CD14-positive monocyte (primary cell): ENCODE measurements at regions not wholly inside any gene's neighbourhood (a gene's known extent, or its start where the extent isn't known, plus 50 kb on each side); places are given as distances from the start of the nearest gene placed in this dataset.

Experiments
- DNase-seq, 3 donors: peaks; one replicate each; pipeline ENCODE4 v3.0.0-alpha.2; 2011 to 2022
- H2AFZ ChIP-seq: 2 replicates; pipeline ENCODE4 v1.6.0; 2012; ENCODE audit warnings: mild to moderate bottlenecking, low read depth, low read length, inconsistent platforms; ENCODE audit not compliant: insufficient read depth, poor library complexity, severe bottlenecking
- H3K27ac ChIP-seq, 2 donors: 1 replicate in 1 of 2; 2 replicates in 1 of 2; pipeline ENCODE4 v1.5.1; 2012 to 2013; ENCODE audit warnings: low read length in 2 of 2, control low read depth in 1 of 2, inconsistent platforms in 1 of 2, low read depth in 1 of 2, mild to moderate bottlenecking in 1 of 2
- H3K27me3 ChIP-seq, 2 donors: one replicate each; pipeline versions ENCODE4 v1.6.0 to v1.6.1; 2011 to 2013; ENCODE audit warnings: low read length in 2 of 2; ENCODE audit not compliant: control insufficient read depth in 2 of 2, insufficient read depth in 2 of 2
- H3K36me3 ChIP-seq, 2 donors: replicated peaks in 1 of 2; 1 replicate in 1 of 2; 2 replicates in 1 of 2; pipeline versions ENCODE4 v1.5.1 to v1.6.1; 2012 to 2013; ENCODE audit warnings: low read length in 2 of 2, control low read depth in 1 of 2, inconsistent platforms in 1 of 2, mild to moderate bottlenecking in 1 of 2; ENCODE audit not compliant: insufficient read depth in 2 of 2, control insufficient read depth in 1 of 2
- H3K4me1 ChIP-seq, 2 donors: 1 replicate in 1 of 2; 2 replicates in 1 of 2; pipeline versions ENCODE4 v1.5.1 to v1.6.1; 2012 to 2013; ENCODE audit warnings: low read length in 2 of 2, control low read depth in 1 of 2, inconsistent platforms in 1 of 2, mild to moderate bottlenecking in 1 of 2, moderate library complexity in 1 of 2; ENCODE audit not compliant: insufficient read depth in 2 of 2, control insufficient read depth in 1 of 2
- H3K4me2 ChIP-seq: replicated peaks from 2 replicates; pipeline ENCODE3; 2012; ENCODE audit warnings: low read length, moderate library complexity, mild to moderate bottlenecking; ENCODE audit not compliant: poor library complexity, severe bottlenecking; ENCODE audit errors: extremely low read depth
- H3K4me3 ChIP-seq, 3 experiments: fragments of 200-600 bp in 1 of 3; sonication (generic) in 1 of 3; replicated peaks in 1 of 3; 1 replicate in 2 of 3; 2 replicates in 1 of 3; pipeline ENCODE4 v1.5.1; 2011 to 2013; ENCODE audit warnings: low read length in 3 of 3, mild to moderate bottlenecking in 3 of 3, control low read depth in 2 of 3, low read depth in 2 of 3, inconsistent platforms in 1 of 3, moderate library complexity in 1 of 3
- H3K79me2 ChIP-seq: 2 replicates; pipeline ENCODE4 v1.6.0; 2012; ENCODE audit warnings: mild to moderate bottlenecking, control low read depth, inconsistent platforms, low read length, moderate library complexity; ENCODE audit not compliant: insufficient read depth
- H3K9ac ChIP-seq: 2 replicates; pipeline ENCODE4 v1.6.0; 2017; ENCODE audit warnings: low read length, mild to moderate bottlenecking; ENCODE audit not compliant: insufficient read depth, poor library complexity, severe bottlenecking
- H3K9me3 ChIP-seq, 2 donors: replicated peaks in 1 of 2; 1 replicate in 1 of 2; 2 replicates in 1 of 2; pipeline versions ENCODE4 v1.5.1 to v1.6.1; 2012 to 2013; ENCODE audit warnings: low read length in 2 of 2, control low read depth in 1 of 2; ENCODE audit not compliant: control insufficient read depth in 1 of 2, insufficient read depth in 1 of 2
- H4K20me1 ChIP-seq: 2 replicates; pipeline ENCODE4 v1.6.0; 2012; ENCODE audit warnings: mild to moderate bottlenecking, low read length, control low read depth, moderate library complexity; ENCODE audit not compliant: insufficient read depth
- H3K27ac Mint-ChIP-seq, 7 donors: one replicate each; pipeline ENCODE4 v1.8.0; 2020; ENCODE audit warnings: mild to moderate bottlenecking in 7 of 7, mixed read lengths in 7 of 7, moderate library complexity in 6 of 7, inconsistent platforms in 2 of 7
- H3K27me3 Mint-ChIP-seq, 3 donors: one replicate each; pipeline ENCODE4 v1.8.0; 2021 to 2022; ENCODE audit warnings: low read depth in 3 of 3, mild to moderate bottlenecking in 3 of 3, mixed read lengths in 3 of 3, moderate library complexity in 3 of 3, inconsistent platforms in 1 of 3
- H3K36me3 Mint-ChIP-seq, 2 donors: one replicate each; pipeline ENCODE4 v1.8.0; 2020; ENCODE audit warnings: mixed read lengths in 2 of 2, inconsistent platforms in 1 of 2, mild to moderate bottlenecking in 1 of 2
- H3K4me1 Mint-ChIP-seq: one replicate; pipeline ENCODE4 v1.8.0; 2020; ENCODE audit warnings: mild to moderate bottlenecking, mixed read lengths
- H3K4me3 Mint-ChIP-seq, 2 donors: one replicate each; pipeline ENCODE4 v1.8.0; 2020; ENCODE audit warnings: mild to moderate bottlenecking in 2 of 2, mixed read lengths in 2 of 2, moderate library complexity in 1 of 2
- H3K9me3 Mint-ChIP-seq, 7 donors: one replicate each; pipeline ENCODE4 v1.8.0; 2020 to 2022; ENCODE audit warnings: mixed read lengths in 7 of 7, mild to moderate bottlenecking in 6 of 7, moderate library complexity in 6 of 7, inconsistent platforms in 2 of 7
- WGBS: methylation state at CpG from one replicate; pipeline ENCODE4 v1.1.5; 2013; ENCODE audit warnings: missing lambda C conversion rate; ENCODE audit not compliant: insufficient coverage; 5-methylcytosine and 5-hydroxymethylcytosine counted together
- intact Hi-C, 2 donors: fragments of 100-400 bp; cut with micrococcal nuclease; formaldehyde crosslinking; loops; one replicate each; pipeline versions ENCODE4 v1.15.0 to v1.15.1; 2023
- TF ChIP-seq, protein P1 (sequence below): fragments of 200-600 bp; IDR thresholded peaks from one replicate; pipeline ENCODE4 v1.8.0; 2022; ENCODE audit warnings: antibody characterized with exemption, mild to moderate bottlenecking

DNA sequence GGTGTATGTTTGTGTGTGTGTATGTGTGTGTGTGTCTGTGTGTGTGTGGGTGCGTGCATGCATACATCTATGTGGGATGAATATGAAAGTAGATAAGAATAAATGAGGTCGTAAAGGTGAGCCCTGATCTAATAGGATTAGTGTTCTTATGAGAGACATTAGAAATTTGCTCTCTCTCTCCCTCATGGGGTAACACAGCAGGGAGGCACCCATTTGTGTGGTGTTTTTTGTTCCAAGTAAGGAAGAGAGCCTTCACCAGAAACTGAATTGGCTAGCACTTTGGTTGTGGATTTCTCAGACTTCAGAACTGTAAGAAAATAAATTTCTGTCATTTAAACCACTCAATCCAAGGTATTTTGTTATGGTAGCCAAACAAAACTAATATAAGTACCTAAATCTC, 353.7 kb upstream of the CHRM2 start:
- H3K4me2 ChIP-seq: no peak overlapping the region
- Mint-ChIP-seq H3K27ac (no peak overlapping the region), H3K36me3 (no peaks in the 10 kb centered on the region), H3K4me1 (no peaks in the 10 kb centered on the region), H3K27me3 (no peaks in the 10 kb centered on the region), H3K9me3 (peaks cover 0 to 9% (median 5%) of the 10 kb centered on the region in 7 donors), H3K4me3 (no peak overlapping the region)
- TF ChIP-seq, protein P1, sequence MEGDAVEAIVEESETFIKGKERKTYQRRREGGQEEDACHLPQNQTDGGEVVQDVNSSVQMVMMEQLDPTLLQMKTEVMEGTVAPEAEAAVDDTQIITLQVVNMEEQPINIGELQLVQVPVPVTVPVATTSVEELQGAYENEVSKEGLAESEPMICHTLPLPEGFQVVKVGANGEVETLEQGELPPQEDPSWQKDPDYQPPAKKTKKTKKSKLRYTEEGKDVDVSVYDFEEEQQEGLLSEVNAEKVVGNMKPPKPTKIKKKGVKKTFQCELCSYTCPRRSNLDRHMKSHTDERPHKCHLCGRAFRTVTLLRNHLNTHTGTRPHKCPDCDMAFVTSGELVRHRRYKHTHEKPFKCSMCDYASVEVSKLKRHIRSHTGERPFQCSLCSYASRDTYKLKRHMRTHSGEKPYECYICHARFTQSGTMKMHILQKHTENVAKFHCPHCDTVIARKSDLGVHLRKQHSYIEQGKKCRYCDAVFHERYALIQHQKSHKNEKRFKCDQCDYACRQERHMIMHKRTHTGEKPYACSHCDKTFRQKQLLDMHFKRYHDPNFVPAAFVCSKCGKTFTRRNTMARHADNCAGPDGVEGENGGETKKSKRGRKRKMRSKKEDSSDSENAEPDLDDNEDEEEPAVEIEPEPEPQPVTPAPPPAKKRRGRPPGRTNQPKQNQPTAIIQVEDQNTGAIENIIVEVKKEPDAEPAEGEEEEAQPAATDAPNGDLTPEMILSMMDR: no peak
- no peaks in the 10 kb centered on the region for H3K27me3 ChIP-seq
- H3K9me3 ChIP-seq: peaks cover 13 to 16% of the 10 kb centered on the region in 2 donors
- no peak for DNase-seq
- no peaks in the 10 kb centered on the region for H3K79me2 ChIP-seq
- H3K36me3 ChIP-seq: no peaks in the 10 kb centered on the region
- intact Hi-C loops: no loop called here
- no CpG with 5 or more reads among the region's 2 CpGs for WGBS
- H3K4me1 ChIP-seq: no peaks in the 10 kb centered on the region
- H3K4me3 ChIP-seq: no peak overlapping the region
- H2AFZ ChIP-seq: no peak overlapping the region
- no peak overlapping the region for H3K9ac ChIP-seq
- H3K27ac ChIP-seq: no peak overlapping the region
- no peaks in the 10 kb centered on the region for H4K20me1 ChIP-seq

DNA sequence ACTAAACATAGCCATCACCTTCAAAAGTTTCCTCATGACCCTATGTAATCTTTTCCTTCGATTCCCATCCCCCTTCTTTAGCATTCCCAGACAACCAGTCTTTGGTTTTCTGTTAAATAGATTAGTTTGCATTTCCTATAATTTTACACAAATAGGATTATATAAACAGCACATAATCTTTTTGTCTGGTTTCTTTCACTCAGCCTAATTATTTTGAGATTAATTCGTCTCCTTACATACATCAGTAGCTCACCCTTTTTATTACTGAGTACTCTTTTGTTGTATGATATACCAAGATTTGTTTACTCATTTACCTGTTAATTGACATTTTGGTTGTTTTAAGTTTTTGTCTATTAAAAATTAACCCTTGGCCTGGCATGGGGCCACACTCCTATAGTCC, 354.7 kb upstream of the CHRM2 start:
- peaks cover 0 to 14% (median 8%) of the 10 kb centered on the region in 7 donors for H3K9me3 Mint-ChIP-seq
- intact Hi-C loops: no loop called here
- Histone ChIP-seq H4K20me1 (no peaks in the 10 kb centered on the region), H3K4me2 (no peak overlapping the region), H3K79me2 (no peaks in the 10 kb centered on the region), H3K4me3 (no peak overlapping the region), H3K9ac (no peak overlapping the region), H3K36me3 (no peaks in the 10 kb centered on the region), H3K4me1 (no peaks in the 10 kb centered on the region), H3K27me3 (no peaks in the 10 kb centered on the region), H3K9me3 (peaks cover 23 to 27% of the 10 kb centered on the region in 2 donors), H2AFZ (no peak overlapping the region), H3K27ac (no peak overlapping the region)
- no peaks in the 10 kb centered on the region for H3K4me1 Mint-ChIP-seq
- no peak overlapping the region for H3K4me3 Mint-ChIP-seq
- no peaks in the 10 kb centered on the region for H3K27me3 Mint-ChIP-seq
- TF ChIP-seq, protein P1: no peak
- no peak for DNase-seq
- no peaks in the 10 kb centered on the region for H3K36me3 Mint-ChIP-seq
- WGBS: no CpG with 5 or more reads among the region's 2 CpGs
- H3K27ac Mint-ChIP-seq: no peak overlapping the region
